ENCODE measurements at regions not wholly inside any gene's neighbourhood (a gene's known extent, or its start where the extent isn't known, plus 50 kb on each side); places are given as distances from the start of the nearest gene placed in this dataset.

DNA sequence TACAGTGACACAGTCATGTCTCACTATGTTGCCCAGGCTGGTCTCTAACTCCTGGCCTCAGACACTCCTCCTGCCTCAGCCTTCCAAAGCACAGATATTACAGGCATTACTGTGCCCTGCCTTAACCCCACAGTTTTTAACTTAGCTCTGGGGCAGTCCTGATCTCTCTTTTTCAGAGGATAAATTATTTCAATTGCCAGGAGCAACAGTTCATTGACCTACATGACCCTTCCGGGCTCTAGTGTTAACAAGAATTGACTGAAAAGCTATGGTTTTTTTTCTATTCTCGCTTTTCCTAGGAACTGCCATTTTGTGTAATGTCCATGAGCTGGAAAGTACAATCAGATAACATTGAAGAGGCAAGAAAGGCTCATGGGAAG is 92.8 kb downstream of the HNRNPLL start:
- DNase-seq, result no peak

DNA sequence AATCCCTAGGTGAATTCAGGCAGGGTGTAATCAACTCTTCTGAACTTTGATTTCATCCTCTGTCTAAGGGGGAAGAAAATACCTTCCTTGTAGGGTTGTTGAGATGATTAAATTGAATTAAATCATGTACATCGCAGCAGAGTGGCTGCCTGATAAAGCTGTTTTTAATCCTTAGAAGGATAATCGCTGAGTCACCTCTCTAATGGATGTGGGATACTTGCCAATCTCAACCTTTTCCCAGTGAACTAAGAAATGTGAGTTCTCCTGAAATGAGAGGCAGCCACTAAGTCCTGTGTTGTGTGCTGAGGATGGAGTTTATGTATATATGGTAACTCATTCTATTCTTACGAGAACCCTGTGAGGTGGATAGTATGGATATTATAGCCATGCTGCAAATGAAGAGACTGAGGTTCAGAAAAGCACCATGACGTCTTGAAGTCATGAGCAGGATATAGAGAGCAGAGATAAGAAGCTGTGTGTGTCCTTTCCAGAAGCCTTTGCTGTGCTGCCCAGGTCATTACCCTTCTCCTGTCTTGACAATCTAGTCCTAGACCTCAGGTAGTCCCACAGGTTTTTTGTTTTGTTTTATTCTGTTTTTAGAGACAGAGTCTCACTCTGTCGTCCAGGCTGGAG is 93.3 kb downstream of the HNRNPLL start:
- peak; percentile 38 for DNase-seq

DNA sequence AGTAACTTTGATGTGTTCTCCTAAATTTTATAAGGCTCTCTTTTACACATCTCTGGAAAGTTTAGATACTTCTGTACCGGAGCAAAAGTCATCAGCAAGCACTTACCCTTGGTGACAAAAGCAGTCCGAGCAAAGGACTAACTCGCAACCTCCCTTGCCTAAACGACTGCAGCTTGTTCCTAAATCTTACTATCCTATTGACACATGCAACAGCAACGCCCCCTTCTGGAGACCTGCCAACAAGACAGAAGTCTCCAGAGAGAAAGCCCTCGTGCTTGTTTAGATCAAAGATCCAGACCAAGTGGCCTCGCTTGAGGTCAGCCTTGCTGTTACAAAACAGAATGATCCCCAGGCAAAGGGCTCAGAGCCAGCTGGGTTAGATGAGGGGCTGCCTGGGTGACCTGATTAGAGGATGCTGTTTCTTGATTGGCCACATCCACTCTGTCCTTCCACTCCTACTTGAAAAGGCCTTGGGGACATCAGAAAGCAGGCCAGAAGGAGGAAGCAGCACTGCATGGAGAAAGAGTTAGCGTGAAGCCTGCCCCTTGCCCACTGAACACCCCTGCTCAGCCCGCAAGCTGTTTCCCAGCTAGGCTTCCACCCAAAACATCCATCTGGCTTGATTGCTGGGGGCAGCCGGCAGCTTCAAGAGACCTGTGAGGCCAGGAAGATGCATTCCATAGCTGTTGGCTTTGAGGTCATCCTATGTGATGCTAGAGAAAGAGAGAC is 94.3 kb downstream of the HNRNPLL start:
- DNase-seq, result peak; percentile 92

DNA sequence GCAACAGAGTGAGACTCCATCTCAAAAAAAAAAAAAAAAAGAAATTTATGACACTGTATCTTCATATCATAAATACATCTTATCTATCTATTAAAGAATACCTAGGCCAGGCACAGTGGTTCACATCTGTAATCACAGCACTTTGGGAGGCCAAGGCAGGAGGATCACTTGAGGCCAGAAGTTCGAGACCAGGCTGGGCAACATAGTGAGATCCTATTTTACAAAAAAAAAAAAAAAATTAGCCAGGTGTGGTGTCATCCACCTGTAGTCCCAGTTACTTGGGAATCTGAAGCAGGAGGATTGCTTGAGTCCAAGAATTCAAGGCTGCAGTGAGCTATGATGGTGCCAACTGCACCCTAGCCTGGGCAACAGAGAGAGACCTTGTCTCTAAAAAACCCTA is 95.0 kb downstream of the HNRNPLL start:
- DNase-seq, result no peak

DNA sequence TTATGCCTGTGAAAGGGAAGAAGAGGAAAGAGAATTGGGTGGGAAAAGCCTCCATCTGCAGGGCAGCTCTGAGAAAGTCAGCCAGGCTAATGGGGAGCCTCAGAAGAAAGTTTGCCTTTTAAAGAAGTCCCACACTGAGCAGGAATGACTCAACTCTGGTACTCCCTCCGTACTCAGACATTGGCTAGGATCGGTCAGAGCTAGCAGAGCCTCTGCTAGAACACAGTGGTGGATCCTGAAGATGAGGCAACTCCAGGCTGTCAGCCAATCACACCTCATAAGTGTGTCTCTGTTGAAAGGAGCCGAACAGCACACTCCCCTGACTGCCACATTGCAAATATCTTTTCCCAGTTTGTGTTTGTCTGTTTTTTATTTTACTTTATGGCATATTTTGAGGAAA is 96.9 kb downstream of the HNRNPLL start:
- no peak for DNase-seq

DNA sequence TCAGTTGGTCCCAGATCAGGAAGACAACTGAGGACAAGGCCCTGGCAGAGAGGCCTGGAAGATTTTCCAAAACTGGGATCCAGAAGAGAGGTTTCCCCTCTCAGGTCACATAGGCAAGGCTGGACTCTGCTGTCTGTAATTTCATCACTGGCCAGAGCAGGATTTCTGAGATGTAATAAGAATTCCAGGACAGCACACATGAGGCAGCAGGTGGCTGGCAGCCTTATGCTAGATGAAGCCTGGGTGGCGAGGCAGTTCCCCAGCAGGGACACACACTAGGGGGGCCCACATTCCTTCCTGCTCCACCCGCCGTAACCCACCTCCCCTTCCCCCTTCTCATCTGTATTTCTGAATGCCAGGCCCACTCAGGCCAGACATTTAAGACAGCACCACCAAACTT is 98.6 kb downstream of the HNRNPLL start:
- DNase-seq, result no peak

DNA sequence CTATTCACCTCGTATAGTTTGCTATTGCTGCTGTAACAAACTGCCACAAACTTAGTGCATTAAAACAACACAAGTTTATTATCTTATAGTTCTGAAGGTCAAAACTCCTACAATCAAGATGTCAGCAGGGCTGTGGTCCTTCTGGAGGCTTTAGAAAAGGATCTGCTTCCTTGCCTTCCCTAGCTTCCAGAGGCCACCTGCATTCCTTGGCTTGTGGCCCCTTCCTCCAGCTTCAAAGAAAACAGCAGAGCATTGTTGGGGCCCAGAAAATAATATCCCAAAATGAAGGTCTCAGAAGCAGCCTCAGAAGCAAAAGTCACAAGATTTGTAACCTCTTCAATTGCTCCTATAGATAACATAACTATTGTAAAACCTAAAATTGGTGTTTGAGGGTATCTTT is 100.6 kb downstream of the HNRNPLL start:
- DNase-seq, result no peak

DNA sequence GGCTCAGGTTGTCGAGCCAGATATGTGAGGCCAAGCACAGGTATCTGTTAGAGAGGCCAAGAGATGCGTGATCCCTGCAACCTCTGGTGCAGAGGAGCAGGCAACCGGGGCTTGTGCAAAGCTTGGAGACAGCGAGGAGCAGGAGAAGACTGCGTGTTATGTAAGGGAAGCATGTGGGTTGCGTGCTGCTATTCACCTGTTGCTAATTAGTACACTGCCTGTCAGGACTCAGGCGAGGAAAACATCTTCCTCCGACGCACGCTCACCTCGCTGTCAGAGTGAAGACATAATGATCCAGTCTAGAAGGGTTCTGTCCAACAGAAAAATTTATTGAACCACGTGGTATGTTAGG is 102.5 kb downstream of the HNRNPLL start:
- no peak for DNase-seq

DNA sequence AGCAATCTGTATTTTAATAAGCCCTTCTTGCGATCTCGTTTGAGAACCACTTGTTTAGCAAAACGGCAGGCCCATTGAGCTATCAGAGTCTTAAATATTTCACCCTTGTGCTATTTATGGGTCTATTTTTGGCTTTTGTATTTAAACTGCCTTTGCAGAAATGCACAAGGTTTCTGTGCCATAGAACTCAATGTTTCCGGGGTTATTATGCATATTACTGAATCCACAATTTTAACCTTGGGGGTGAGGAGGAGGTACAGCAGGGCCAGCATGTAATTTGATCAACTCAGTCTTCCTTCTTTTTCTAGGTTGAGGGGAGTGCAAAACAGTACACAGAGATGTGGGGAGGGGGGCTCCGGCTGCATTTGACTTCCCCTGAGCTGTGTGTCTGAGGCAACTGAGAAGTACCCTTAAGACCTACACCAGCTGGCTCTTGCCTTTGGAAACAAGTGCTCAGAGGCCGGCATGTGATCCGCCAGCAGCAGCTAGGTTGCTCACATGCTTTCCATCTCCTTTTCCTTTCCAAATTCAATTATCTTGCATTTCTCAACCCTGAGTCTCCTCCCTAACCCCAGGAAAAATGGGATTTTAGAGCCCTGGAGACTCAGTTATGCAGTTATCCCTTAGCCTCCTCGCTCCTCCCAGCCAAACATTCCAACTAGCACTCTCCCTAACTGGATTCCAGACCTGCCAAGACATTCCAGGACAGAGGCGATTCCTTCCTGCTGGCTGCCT is 103.0 kb downstream of the HNRNPLL start:
- no peak for DNase-seq

DNA sequence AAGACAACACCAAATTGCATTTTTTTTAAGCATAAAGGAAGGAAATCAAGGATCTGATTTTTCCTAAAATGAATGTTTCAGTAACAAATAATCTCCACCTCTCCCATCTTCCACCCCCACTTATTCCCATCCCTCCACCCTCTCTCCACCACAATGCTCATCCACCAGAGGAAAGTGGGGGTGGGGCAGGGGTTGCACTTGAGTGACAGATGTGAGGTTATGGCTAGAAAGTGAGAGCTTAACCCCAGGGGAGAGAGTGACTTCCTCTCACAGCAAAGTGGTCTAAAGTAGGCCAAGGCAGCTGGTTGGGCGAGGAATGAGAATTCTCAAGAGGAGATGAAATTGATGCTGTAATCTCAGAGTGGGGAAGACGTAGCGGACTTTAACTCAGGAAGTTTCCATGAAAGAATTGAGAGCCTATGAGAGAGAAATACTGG is 104.7 kb downstream of the HNRNPLL start:
- no peak for DNase-seq

DNA sequence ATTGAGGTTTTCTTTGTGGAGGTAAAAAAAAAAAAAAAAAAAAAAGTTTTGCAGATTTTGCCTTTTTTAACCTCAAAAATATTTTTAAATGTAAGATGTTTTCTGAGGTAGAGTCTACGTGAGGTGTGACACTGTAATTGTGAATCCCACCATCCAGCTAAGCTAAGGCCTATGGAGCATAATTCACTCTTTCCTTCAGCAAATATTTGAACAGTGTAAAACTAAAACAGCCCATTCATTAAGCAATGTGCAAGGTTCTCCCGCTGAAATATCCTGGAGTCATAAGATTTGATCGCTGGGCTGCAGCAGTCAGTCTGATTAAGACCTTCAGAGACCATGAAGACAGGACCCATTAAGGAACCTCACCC is 105.1 kb downstream of the HNRNPLL start:
- DNase-seq, result no peak

DNA sequence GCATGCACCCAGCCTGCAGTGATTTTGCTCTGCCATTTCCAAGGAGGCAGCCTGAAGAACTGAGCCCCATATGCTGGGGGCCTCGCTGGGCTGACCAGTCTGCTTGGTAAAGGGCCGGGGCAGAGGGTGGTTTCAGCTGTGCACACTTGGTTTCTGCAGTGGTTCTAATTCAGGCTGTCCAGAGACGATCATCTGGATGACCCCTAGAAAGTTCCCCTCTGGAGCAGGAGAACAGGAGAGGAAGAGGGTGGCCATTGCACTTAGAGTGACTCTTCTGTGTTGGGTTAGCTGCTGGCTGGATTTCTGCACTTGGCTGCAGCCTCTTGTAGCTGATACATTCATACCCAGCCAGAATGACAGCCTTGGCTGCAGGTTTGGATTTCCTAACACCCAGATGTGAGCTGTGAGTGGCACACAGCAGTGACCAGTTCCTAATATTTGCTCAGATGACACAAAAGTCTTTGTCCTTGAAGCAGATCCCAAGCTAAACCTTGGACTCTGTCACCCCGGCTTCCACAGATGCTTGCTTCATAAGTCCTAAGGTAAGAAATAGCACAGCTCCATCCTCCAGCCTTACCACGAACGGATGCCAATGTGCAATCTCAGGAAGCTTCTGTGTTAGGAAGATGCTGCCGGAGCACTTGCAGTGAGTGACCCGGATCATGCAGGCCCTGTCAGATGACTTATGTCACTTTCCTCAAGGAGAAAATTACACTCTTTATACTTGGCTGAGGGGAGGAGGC is 105.6 kb downstream of the HNRNPLL start:
- no peak for DNase-seq

DNA sequence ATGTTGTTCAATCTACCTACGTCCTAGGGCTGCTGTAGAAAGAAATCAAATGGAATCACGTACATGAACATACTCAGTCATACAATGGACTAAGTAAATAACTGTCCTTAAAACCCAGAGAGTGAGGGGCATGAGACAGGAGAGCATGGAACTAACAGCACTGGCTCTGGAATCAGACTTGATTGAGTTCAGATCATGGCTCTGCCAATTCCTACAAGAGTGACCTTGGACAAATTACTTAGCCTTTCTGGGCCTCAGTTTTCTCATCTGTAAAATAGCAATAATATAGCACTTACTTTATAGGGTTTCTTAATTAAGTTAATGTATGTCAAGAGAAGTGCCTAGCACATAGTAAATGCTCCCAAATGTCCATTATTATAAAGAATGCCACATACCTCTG is 106.8 kb downstream of the HNRNPLL start:
- DNase-seq, result no peak

DNA sequence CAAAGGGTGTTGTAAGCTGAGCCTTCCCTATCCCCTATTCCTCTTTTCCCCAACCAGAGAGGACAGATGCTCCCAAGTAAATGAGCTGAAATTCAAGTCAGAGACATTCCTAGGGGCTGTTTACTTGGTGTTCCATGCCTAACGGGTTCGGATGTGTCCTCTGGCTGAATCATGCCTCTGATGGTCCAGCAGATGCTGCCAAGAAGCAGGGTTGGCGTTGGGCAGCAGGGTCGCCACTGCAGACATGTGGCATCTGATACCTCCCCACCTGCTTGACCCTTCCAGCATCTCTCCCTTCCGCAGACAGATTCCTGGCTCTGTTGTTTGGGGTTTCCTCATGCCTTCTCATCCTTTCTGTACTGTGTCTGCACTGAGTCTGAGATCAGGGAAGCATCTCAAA is 108.3 kb downstream of the HNRNPLL start:
- DNase-seq, result no peak

DNA sequence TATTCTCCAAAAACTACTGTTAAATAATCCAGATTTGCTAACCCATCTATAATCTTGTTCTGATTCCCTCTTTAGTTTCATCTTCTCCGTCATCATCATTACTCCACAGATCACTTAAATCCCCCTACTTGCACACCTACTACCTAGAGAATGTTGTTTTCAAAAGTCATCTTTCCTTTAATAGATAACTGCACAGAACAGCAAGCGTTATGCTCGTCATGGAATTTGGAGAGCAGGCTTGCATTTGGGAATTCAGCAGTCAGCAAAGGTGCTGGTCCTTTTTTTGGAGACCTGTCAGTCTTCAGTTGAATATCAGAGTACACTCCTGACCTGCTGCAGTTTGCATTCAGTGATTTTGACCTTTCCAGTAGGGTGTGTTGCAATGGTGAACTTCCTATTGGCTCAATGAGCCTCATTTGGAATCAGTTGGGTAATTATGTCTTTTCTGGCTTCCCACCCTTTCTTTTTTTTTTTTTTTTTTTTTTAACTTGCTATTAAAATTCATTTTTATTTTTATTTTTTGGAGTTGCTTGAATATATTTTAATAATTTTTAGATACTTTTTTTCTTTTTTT is 110.6 kb downstream of the HNRNPLL start:
- no peak for DNase-seq

DNA sequence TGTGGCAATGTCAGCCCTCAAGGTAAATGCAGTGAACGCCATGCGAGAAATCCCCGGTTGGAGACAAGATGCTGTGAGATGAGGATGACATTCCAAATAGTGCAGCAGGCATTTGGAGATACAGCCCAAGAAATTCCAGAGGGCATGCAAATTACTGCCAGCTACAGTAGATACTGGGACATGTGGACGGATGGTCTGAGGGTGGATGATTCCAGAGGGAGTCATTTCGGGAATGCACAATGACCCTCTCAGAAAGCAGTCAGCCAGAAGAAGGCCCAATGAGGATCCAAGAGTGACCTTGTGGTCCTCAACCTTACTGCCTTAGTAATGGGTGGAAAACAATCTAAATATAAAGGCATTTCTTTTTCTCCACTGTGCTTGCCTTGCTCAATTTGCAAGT is 111.3 kb downstream of the HNRNPLL start:
- DNase-seq, result no peak

DNA sequence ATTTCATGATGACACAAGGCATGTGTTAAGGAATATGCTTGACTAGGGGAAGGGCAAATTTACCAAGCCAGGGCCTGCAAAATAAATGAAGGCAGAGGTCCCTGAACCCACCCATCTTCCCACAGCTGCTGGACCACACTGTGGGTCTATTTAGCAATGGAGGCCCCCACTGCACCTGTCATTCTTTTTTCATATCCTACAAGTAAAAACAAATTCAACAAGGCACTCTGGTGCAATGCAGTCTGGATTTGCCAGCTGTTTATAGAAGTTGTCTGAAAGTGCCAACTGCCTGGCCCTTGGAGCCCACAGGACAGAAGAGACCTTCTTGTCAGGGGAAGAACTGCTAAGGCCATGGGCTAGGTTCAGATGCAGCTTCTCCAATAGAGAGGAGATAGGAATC is 112.8 kb upstream of the ATL2 start:
- DNase-seq, result no peak

DNA sequence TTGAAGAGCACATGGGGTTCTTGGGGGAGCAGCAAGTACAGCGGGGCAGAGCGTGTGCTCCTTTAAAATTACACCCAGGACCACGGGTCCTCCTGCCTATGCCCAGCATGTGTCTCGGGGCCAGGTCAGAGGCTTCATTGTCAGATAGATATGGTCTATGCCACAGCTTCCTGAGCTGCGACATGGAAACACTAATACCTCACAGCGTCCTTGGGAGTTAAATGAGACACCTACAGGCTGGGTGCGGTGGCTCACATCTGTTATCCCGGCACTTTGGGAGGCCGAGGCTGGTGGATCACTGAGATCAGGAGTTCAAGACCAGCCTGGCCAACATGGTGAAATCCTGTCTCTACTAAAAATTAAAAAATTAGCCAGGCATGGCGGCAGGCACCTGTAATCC is 110.8 kb upstream of the ATL2 start:
- DNase-seq, result no peak

DNA sequence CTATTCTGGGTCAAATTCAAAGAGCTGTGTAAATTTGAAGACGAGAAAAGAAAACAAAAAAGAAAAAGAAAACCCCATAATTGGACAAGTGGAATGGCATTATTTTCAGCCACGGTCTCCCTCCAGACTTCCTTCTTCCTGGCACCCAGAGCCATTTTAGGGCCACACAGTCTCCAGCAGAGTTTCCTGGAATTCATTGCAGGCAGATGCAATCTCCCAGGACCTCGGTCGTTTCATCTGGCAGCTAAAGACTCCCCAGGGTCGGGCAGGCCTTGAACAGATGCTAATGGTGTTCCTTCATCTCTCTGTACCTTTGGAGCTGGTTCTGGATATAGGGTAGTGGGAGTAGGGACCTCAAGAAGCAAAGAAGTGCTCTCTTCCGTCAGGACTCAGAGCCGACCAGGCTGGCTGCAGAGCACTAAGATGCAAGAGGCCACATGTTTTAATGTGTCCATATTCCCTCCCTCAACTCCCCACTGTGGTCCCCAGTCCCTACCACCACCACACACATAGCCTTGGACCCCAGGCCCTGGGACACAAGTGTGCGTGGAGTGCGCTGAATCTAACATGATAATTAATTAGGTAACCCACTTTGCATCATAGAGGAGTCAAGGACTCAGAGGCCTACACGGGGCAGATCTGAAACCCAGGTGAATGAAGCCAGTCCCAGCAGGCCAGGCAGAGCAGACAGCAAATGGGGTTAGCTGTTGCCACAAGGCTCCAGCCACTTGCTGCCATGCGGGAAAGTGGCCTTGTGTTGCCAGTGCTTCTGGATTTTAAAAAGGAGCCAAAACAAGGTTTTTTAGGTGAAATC is 109.3 kb upstream of the ATL2 start:
- no peak for DNase-seq

DNA sequence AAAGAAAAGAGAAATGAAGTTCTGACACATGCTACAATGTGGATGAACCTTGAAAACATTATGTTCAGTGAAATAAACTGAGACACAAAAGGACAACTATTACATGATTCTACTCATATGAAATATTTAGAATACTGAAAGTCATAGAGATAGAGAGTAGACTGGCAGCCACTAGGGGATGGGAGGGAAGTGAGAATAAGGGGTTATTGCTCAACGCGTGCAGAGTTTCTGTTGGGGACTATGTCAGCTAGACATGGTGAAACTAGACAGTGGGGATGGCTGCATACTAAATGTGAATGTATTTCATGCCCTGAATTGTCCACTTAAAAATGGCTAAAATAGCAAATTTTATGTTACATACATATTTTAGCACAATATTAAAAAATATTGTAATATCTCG is 108.7 kb upstream of the ATL2 start:
- DNase-seq, result no peak

DNA sequence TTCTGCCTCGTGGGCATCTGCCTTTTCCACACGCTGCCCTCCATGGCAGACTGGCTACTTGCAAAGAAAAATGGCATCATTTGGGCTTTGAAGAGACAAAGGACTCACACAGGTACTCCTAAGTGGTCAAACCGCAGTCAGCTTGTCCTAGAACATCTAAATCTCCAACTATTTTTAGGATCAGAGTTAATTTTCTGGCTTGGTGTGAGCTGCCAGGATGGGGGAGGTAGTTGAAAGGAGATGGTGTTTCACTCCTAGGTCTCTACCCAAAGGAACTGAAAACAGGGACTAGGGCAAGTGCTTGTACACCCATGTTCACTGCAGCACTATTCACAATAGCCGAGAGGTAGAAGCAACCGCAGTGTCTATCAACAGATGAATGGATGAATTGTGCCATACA is 107.9 kb upstream of the ATL2 start:
- DNase-seq, result no peak

DNA sequence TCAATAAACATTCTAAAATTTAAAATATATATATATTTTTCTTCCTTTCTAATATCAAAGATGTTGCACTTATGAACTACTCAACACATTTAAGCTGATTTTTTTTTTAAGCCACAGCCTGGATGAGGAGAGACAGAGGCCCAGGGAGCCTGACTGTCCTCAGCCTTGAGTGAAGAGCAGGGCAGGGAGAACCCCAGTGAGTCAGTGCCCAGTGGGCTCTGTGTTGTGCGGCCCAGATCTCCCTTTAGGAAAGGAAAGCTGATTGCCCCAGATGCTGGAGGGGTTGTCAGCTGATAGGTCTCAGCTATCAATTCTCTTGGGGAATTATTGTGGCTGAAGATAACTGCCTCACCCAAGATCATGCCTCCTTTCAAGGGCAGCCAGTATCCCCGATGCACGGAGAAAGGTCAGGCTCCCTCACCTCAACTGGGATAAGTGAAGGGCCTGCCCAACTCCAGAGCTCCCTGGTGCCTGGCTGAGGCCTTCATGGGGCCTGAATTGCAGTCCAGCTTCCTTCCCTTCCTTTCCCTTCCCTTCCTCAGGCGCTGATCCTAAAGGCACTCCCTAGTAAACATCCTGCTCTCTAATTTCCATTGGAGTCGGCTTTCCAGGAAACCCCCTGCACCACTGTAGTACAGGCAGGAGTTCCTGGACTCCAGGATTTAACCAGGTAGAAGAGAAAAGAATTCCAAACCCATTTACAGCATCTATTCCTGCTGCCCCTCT is 106.9 kb upstream of the ATL2 start:
- peak; percentile 38 for DNase-seq
